IPS-NIHi7 (cell line): ENCODE measurements at regions not wholly inside any gene's neighbourhood (a gene's known extent, or its start where the extent isn't known, plus 50 kb on each side); places are given as distances from the start of the nearest gene placed in this dataset.
"Not testable (repeated sequence)": the region's sequence is repeated elsewhere in the genome, so short reads cannot be mapped to it uniquely, and the experiment has no call there.

Experiments used
- DNase-seq: peaks from one replicate; pipeline ENCODE4 v3.0.0; 2012; ENCODE audit warnings: mixed read lengths; ENCODE audit errors: extremely low spot score

DNA sequence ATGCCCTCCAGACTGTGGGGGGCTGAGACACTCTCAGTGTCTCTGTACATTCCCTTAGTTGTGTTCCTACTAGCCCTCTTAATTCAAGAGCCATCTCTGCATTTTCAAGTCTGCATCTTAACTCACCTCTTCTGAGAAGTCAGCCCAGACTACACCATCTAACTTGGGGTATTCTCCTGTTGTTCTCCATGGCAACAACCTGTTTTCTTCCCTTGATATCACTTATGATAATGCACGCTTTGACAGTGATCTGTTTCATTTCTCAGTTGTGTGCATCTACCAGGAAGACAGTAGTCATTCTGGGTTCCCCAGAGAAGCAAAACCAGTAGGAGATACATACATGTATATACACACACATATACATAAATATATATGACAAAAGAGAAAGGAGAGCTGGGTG, 707.3 kb upstream of the IGFBP3 start:
- DNase-seq, result no peak

DNA sequence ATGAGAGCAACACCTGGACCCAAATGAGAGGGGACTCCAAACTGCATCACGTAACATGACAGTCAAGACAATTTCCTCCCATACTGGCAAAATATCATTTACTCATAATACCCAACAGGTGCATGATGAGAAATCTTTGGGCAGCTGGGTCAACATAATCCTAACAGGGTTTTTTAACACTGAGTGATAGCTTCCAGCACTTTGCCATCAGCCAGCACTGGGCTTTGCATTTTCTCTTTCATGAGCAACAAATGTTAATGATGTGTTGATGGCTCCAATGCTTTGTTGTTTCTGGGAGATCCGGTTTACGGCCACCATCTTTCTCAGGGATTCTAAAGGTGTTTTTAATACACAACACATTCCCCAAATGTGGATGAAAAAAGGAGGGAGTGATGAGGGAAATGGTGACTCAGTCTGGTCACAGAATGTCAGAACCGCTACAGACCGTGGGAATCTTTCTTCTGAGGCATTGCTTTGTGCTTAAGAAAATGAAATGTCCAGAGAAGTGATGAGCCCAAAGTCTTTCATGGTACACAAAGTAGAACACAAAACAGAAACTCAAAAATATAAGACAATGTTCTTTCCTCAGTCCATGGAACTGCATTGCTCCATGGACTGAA, 705.7 kb upstream of the IGFBP3 start:
- no peak for DNase-seq

- DNase-seq, result no peak
These were observed 705.2 kb upstream of the IGFBP3 start for GRCh38 chr7:46626261-46626660.

DNA sequence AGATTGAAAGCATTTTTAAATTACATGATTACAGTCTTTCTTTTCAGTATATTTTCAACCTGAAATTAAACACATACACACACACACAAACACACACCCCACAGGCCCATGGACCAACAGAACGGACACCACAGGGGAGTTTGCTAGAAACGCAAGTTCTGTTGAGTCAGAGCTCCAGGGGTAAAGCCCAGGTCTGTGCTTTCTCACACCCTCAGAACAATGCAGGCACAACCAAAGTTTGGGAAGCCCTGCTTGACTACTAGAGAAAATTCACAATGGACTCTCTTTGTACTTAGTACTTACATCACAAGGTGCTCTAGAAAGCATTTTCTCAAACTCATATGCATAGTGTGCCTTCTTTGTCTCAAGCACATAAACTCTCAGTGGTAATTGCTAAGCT, 704.0 kb upstream of the IGFBP3 start:
- DNase-seq, result peak; percentile 25

GRCh38 chr7:46622251-46622650, 701.2 kb upstream of the IGFBP3 start:
- DNase-seq, result no peak

DNA sequence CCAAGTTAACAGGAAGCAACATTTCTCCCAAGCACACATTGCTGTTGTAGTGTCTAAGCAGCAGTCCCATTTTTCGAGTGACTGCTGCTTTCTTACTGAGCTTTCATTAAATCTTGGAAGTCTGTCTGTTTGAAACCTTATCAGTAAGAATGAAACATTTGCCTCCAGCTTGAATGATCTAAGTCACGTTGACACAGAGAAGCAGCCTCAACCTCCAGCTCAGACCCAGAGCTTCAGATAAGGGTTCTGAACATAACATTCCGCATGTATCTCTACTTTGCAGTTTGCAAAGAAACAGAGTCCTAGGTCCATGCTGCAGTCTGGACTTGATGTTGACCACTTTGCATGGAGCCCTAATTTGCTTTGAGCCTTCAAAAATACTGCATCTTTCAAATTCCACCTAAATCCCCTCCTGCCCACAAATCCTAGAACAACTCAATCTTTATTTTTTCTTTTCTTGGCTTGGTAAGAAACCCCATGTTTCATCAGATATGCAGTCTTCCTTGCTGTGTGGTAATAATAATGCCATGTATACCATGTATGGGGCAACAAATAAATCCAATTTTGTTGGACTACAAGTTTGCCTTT, 698.7 kb upstream of the IGFBP3 start:
- no peak for DNase-seq

GRCh38 chr7:46616636-46617035, 695.6 kb upstream of the IGFBP3 start:
- no peak for DNase-seq

DNA sequence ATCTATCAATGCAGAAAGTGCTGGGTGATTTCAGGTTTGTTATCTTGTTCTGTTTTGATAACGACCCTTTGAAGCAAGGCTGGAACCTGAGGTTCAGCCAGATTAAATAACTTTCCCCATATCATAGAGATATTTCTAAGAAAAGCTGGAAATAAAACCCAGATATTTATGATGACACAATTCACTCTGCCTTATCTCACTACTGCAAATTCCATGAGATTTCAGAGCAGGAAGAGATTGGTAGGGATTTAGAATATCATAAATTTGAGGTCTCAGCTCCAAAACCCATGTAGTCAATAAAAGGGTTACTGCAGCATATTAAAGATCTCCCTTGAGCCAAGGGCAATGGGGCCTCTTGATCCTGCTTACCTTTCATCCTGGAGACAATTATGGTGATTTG, 692.5 kb upstream of the IGFBP3 start:
- no peak for DNase-seq

DNA sequence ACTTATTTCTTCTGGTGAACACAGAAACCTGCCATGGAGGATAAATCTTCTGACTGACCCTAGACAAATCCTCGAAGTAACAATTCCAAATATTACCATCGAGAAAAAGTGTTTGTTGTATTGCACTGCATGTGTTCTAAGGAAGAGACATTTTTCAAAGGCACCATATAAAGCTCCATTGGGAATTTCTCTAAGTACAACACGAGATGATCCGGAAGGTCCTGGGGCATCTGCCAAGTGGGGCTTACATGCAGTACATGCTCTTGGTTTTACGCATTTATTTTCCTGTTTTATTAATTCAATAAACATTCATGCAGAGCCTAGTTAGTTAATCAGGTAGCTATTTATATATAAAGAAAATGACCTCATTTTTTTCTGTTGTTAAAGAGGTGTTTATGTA, 692.0 kb upstream of the IGFBP3 start:
- no peak for DNase-seq

DNA sequence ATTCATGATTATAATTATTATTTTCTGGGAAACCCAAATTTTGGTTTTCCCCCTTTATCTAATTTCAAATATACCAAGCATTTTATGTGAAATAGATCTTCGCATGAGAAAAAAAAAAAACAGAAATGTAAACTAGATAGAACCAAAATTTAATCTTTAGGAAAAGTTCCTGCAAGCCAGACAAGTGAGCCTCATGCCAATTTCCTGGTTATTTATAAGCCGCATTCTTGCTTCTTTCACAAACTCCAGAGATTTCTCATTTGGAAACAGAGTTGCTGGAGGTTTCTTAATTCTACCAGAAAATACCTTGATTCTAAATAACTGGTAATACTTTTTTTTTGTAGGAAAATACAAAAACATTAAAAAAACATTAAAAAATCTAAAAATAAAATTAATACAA, 690.4 kb upstream of the IGFBP3 start:
- no peak for DNase-seq

DNA sequence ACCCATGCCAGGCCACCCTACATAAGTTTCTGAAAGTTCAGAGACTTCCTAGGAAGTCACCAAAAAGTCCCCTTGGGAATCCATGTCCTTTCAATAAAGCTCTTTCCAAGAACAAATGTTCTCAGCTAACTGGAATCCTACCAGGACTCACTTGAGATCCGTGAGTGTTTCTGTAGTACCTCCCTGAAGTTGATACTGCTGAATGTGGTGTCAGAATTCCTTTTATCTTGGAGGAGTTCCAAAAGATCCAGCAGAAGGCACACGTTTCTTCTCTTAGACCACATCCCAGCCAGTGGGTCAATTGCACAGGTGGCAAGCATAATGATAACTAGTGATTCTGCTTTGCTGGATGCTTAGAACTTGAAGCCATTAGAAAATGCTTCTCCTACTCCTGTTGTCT, 689.7 kb upstream of the IGFBP3 start:
- DNase-seq, result no peak

GRCh38 chr7:46607176-46607575, 686.1 kb upstream of the IGFBP3 start:
- no peak for DNase-seq

DNA sequence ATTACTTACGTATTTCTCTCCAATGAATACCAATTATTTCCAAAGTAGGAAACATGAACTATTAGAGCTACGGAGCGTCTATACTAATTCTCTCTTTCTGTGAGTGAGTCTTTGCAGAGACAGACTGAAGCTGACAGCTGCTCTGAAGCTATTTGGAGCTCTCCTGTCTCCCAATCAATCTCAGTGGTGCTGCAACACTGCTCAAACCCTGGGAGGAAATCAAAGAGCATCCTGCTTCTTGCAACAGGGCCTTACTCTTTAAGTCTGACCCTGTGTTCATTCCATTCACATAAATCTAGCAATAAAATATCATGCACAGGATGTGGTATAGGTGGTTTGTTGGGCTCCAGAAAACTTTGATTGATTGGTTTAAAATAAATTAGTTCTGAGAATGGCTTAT, 685.7 kb upstream of the IGFBP3 start:
- DNase-seq, result no peak

GRCh38 chr7:46604241-46604661, 683.2 kb upstream of the IGFBP3 start:
- no peak for DNase-seq

- DNase-seq, result peak; percentile 19
These were observed 682.7 kb upstream of the IGFBP3 start for GRCh38 chr7:46603780-46604179.

GRCh38 chr7:46603296-46603752, 682.3 kb upstream of the IGFBP3 start:
- DNase-seq, result no peak

GRCh38 chr7:46600340-46600739, 679.3 kb upstream of the IGFBP3 start:
- DNase-seq, result no peak

- not testable (repeated sequence) for DNase-seq
These were observed 673.8 kb upstream of the IGFBP3 start for GRCh38 chr7:46594831-46595230.

DNA sequence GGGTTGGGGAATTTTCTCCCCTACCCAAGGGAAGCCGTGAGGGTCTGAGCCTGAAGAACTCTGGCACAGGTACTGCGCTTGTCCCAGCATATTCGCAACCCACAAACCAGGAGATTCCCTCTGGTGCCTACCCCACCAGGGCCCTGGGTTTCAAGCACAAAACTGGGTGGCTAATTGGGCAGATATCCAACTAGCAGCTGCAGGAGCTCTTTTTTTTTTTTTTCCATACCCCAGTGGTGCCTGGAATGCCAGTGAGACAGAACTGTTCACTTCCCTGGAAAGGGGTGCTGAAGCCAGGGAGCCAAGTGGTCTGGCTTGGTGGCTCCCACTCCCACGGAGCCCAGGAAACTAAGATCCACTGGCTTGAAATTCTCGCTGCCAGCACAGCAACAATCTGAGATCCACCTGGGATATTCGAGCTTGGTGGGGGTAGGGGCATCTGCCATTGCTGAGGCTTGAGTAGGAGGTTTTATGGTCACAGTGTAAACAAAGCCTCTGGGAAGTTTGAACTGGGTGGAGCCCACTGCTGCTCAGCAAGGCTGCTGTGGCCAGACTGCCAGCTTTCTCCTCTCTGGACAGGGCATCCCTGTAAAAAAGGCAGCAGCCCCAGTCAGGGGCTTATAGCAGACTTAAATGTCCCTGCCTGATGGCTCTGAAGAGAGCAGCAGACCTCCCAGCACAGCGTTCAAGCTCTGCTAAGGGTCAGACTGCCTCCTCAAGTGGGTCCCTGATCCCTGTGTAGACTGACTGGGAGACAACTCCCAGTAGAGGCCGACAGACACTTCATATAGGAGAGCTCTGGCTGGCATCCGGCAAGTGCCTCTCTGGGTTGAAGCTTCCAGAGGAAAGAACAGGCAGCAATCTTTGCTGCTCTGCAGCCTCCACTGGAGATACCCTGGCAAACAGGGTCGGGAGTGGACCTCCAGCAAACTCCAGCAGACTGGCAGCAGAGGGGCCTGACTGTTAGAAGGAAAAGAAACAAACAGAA, 670.1 kb upstream of the IGFBP3 start:
- not testable (repeated sequence) for DNase-seq

GRCh38 chr7:46589286-46589685, 668.2 kb upstream of the IGFBP3 start:
- no peak for DNase-seq

GRCh38 chr7:46586406-46586805, 665.3 kb upstream of the IGFBP3 start:
- no peak for DNase-seq

DNA sequence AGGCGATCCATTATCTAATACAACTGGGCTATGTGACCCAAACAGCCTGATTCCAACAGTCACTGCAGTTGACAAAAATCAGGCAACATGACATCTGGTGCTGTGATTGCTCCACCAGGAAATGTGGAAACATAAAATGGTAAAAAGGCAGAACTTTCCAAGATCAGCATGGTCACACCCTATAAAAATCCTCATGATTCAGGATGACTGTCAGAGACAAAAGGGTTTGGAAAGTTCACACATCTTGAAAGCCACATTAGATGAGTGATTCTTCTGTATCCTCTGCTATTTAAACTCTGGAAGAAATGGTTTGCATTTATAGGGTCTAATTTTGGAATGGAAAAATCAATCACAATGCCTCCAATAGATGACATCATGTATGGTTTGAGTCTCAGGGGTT, 662.6 kb upstream of the IGFBP3 start:
- no peak for DNase-seq

DNA sequence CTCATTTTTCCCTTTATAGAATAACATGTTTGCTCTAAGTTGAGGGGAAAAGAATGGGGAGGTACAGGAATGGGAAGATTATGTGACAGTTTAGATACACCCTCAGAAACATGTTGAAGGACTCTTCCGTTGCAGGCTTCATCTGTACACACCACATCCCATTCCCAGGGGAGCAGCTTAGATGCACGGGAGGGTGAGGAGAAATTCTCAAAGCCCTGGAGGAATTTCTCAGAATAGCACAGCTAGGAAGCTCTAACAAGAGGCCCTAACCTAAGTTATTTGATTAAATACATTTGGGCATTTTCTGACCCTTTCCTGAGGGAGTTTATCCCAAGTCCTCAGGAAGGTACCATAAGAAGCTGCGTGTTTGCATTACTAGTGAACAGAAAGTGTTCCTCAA, 660.2 kb upstream of the IGFBP3 start:
- no peak for DNase-seq
